CD4-positive, alpha-beta T cell (primary cell): ENCODE measurements at regions not wholly inside any gene's neighbourhood (a gene's known extent, or its start where the extent isn't known, plus 50 kb on each side); places are given as distances from the start of the nearest gene placed in this dataset.
"Not testable (repeated sequence)": the region's sequence is repeated elsewhere in the genome, so short reads cannot be mapped to it uniquely, and the experiment has no call there.

Source experiments
- ATAC-seq: fragments of 200-7000 bp; cut with Tn5 transposase; one replicate; pipeline ENCODE4 v1.10.0; 2022; ENCODE audit warnings: mild to moderate bottlenecking; ENCODE audit not compliant: poor library complexity
- CTCF ChIA-PET: fragments of 350-600 bp; sonication (Branson Sonifier 250); formaldehyde crosslinking; loops from one replicate; lab custom pipeline; 2021; ENCODE audit warnings: antibody characterized with exemption, inconsistent platforms; lab: Charles Lee
- POLR2A ChIA-PET: fragments of 350-600 bp; sonication (Branson Sonifier 250); formaldehyde crosslinking; loops from one replicate; lab custom pipeline; 2021; ENCODE audit warnings: antibody characterized with exemption, inconsistent platforms; lab: Charles Lee
- DNase-seq, 14 experiments: peaks; one replicate each; pipeline ENCODE4 v3.0.0-alpha.2; 2013 to 2020; ENCODE audit warnings: mixed read lengths in 2 of 14
- H3K27ac ChIP-seq, 2 donors: one replicate each; pipeline versions ENCODE4 v1.5.1 to v1.7.0; 2013; ENCODE audit warnings: low read length in 2 of 2, low read depth in 1 of 2, mild to moderate bottlenecking in 1 of 2
- H3K27me3 ChIP-seq, 2 experiments: 1 replicate in 1 of 2; 2 replicates in 1 of 2; pipeline versions ENCODE4 v1.6.1 to v1.7.0; 2013; ENCODE audit warnings: low read length in 2 of 2, control low read depth in 1 of 2, mild to moderate bottlenecking in 1 of 2, moderate library complexity in 1 of 2; ENCODE audit not compliant: insufficient read depth in 2 of 2, control insufficient read depth in 1 of 2
- H3K36me3 ChIP-seq: one replicate; pipeline ENCODE4 v1.6.1; 2013; ENCODE audit warnings: low read length, control low read depth; ENCODE audit not compliant: insufficient read depth
- H3K4me1 ChIP-seq: one replicate; pipeline ENCODE4 v1.6.1; 2013; ENCODE audit warnings: low read length, control low read depth; ENCODE audit not compliant: insufficient read depth
- H3K4me3 ChIP-seq: one replicate; pipeline ENCODE4 v1.5.1; 2013; ENCODE audit warnings: mild to moderate bottlenecking, low read length, moderate library complexity
- H3K9me3 ChIP-seq, 2 experiments: 1 replicate in 1 of 2; 2 replicates in 1 of 2; pipeline versions ENCODE4 v1.6.1 to v1.7.0; 2013; ENCODE audit warnings: low read length in 2 of 2, mild to moderate bottlenecking in 2 of 2, control low read depth in 1 of 2, moderate library complexity in 1 of 2; ENCODE audit not compliant: control insufficient read depth in 1 of 2, insufficient read depth in 1 of 2
- H3K27ac Mint-ChIP-seq: one replicate; pipeline ENCODE4 v1.8.0; 2020; ENCODE audit warnings: mixed read lengths
- H3K27me3 Mint-ChIP-seq: one replicate; pipeline ENCODE4 v1.8.0; 2021; ENCODE audit warnings: mixed read lengths
- H3K36me3 Mint-ChIP-seq: one replicate; pipeline ENCODE4 v1.8.0; 2021; ENCODE audit warnings: low read depth, mixed read lengths
- H3K4me1 Mint-ChIP-seq: one replicate; pipeline ENCODE4 v1.8.0; 2021; ENCODE audit warnings: low read depth, mixed read lengths
- H3K4me3 Mint-ChIP-seq: one replicate; pipeline ENCODE4 v1.8.0; 2020; ENCODE audit warnings: mild to moderate bottlenecking, mixed read lengths
- H3K9me3 Mint-ChIP-seq: one replicate; pipeline ENCODE4 v1.8.0; 2020; ENCODE audit warnings: mixed read lengths
- CTCF ChIP-seq: fragments of 200-600 bp; IDR thresholded peaks from one replicate; pipeline ENCODE4 v1.8.0; 2022; ENCODE audit warnings: antibody characterized with exemption, mild to moderate bottlenecking
- intact Hi-C, 2 experiments: fragments of 100-400 bp; cut with DNase I in 1 of 2; cut with micrococcal nuclease in 1 of 2; formaldehyde crosslinking; loops; one replicate each; pipeline versions ENCODE4 v1.15.1 to v1.9.0; 2023 to 2025; cut with DNase I, micrococcal nuclease

- Mint-ChIP-seq H3K36me3 (no peaks in the 10 kb centered on the region), H3K27ac (no peak overlapping the region), H3K27me3 (no peaks in the 10 kb centered on the region), H3K4me1 (no peaks in the 10 kb centered on the region), H3K9me3 (no peaks in the 10 kb centered on the region), H3K4me3 (no peak overlapping the region)
- Histone ChIP-seq H3K4me3 (no peak overlapping the region), H3K36me3 (no peaks in the 10 kb centered on the region), H3K27me3 (no peaks in the 10 kb centered on the region), H3K9me3 (peaks cover 0 to 4% of the 10 kb centered on the region in 2 experiments), H3K27ac (no peak overlapping the region), H3K4me1 (no peaks in the 10 kb centered on the region)
- DNase-seq = no peak
- POLR2A ChIA-PET = no interaction called here
- intact Hi-C loops = no loop called here
- ATAC-seq = no peak
- TF ChIP-seq CTCF = no peak
- CTCF ChIA-PET = no interaction called here
Observed at GRCh38 chr18:22066083-22066485, 103.3 kb upstream of the GATA6 start.

GRCh38 chr18:22067109-22067508, 102.3 kb upstream of the GATA6 start:
- H3K4me1 ChIP-seq = no peaks in the 10 kb centered on the region
- intact Hi-C loops = no loop called here
- no peaks in the 10 kb centered on the region for H3K36me3 ChIP-seq
- POLR2A ChIA-PET = no interaction called here
- CTCF ChIA-PET = no interaction called here
- Mint-ChIP-seq H3K27ac (no peak overlapping the region), H3K4me1 (no peaks in the 10 kb centered on the region), H3K27me3 (no peaks in the 10 kb centered on the region), H3K36me3 (no peaks in the 10 kb centered on the region), H3K9me3 (no peaks in the 10 kb centered on the region), H3K4me3 (no peak overlapping the region)
- DNase-seq (no peak), ATAC-seq (no peak)
- no peak overlapping the region for H3K4me3 ChIP-seq
- TF ChIP-seq CTCF = no peak
- H3K9me3 ChIP-seq = peaks cover 0 to 4% of the 10 kb centered on the region in 2 experiments
- no peaks in the 10 kb centered on the region for H3K27me3 ChIP-seq
- H3K27ac ChIP-seq = no peak overlapping the region

- no peak overlapping the region for H3K27ac ChIP-seq
- H3K36me3 ChIP-seq = no peaks in the 10 kb centered on the region
- no peak overlapping the region for H3K27ac Mint-ChIP-seq
- H3K27me3 Mint-ChIP-seq = no peaks in the 10 kb centered on the region
- no peaks in the 10 kb centered on the region for H3K4me1 Mint-ChIP-seq
- no peaks in the 10 kb centered on the region for H3K27me3 ChIP-seq
- no peaks in the 10 kb centered on the region for H3K36me3 Mint-ChIP-seq
- no peak overlapping the region for H3K4me3 Mint-ChIP-seq
- TF ChIP-seq CTCF = no peak
- DNase-seq = no peak
- POLR2A ChIA-PET = no interaction called here
- no peak for ATAC-seq
- H3K9me3 Mint-ChIP-seq = no peaks in the 10 kb centered on the region
- no peaks in the 10 kb centered on the region for H3K4me1 ChIP-seq
- CTCF ChIA-PET = no interaction called here
- no peak overlapping the region for H3K4me3 ChIP-seq
- peaks cover 0 to 4% of the 10 kb centered on the region in 2 experiments for H3K9me3 ChIP-seq
- intact Hi-C loops = no loop called here
Observed at GRCh38 chr18:22067682-22068081, 101.7 kb upstream of the GATA6 start.

- DNase-seq, H3K4me1 ChIP-seq, H3K9me3 ChIP-seq, POLR2A ChIA-PET, H3K27ac ChIP-seq, ATAC-seq, H3K27me3 Mint-ChIP-seq, H3K36me3 Mint-ChIP-seq, H3K4me3 ChIP-seq, intact Hi-C loops, H3K27me3 ChIP-seq, H3K9me3 Mint-ChIP-seq, H3K27ac Mint-ChIP-seq, H3K4me1 Mint-ChIP-seq, H3K36me3 ChIP-seq, CTCF ChIA-PET, H3K4me3 Mint-ChIP-seq: not testable (repeated sequence)
Observed at GRCh38 chr18:22068784-22069183, 100.6 kb upstream of the GATA6 start.
